ENCODE measurements at regions not wholly inside any gene's neighbourhood (a gene's known extent, or its start where the extent isn't known, plus 50 kb on each side); places are given as distances from the start of the nearest gene placed in this dataset.

DNA sequence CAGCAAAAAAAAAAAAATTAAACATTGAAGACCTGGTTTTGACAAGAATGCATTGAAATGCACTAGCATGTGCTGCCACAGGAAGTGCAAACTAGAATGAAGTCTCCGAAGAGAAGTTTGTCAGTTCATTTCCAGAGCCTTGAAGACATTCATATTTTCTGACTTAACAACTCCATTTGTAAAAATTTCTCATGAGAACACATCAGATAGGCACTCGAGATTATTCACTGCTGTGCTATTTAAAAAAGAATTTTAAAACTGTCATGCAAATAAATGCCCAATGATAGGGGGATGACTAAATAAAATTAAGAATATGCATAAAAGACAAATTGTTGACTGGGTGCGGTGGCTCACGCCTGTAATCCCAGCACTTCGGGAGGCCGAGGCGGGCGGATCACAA is 394.6 kb upstream of the JARID2 start:
- no peak overlapping the region for H3K27ac ChIP-seq (ENCODE audit: insufficient read depth, low read length)
- H3K4me3 ChIP-seq (replicated peaks in 1 of 4; ENCODE audit: control extremely low read depth in 1 of 4, insufficient read depth in 1 of 4, low read depth in 3 of 4, low read length in 4 of 4), result no peak overlapping the region
- TF ChIP-seq, protein P1, sequence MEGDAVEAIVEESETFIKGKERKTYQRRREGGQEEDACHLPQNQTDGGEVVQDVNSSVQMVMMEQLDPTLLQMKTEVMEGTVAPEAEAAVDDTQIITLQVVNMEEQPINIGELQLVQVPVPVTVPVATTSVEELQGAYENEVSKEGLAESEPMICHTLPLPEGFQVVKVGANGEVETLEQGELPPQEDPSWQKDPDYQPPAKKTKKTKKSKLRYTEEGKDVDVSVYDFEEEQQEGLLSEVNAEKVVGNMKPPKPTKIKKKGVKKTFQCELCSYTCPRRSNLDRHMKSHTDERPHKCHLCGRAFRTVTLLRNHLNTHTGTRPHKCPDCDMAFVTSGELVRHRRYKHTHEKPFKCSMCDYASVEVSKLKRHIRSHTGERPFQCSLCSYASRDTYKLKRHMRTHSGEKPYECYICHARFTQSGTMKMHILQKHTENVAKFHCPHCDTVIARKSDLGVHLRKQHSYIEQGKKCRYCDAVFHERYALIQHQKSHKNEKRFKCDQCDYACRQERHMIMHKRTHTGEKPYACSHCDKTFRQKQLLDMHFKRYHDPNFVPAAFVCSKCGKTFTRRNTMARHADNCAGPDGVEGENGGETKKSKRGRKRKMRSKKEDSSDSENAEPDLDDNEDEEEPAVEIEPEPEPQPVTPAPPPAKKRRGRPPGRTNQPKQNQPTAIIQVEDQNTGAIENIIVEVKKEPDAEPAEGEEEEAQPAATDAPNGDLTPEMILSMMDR (conservative IDR thresholded peaks at IDR 0.05 in 1 of 2, IDR thresholded peaks at IDR 0.05 in 1 of 2; ENCODE audit: low read depth in 1 of 2, low read length in 2 of 2), result no peak
- no peak for TF ChIP-seq EZH2 (IDR thresholded peaks at IDR 0.05; ENCODE audit: low read length, missing control alignments)
- H3K36me3 ChIP-seq (ENCODE audit: control insufficient read depth, insufficient read depth, low read length), result no peaks in the 10 kb centered on the region
- H3K9ac ChIP-seq (ENCODE audit: insufficient read depth, low read length), result no peak overlapping the region
- H3K4me1 ChIP-seq (ENCODE audit: control insufficient read depth, extremely low read depth, insufficient read depth, low read length), result no peaks in the 10 kb centered on the region
- no peaks in the 10 kb centered on the region for H3K9me3 ChIP-seq (ENCODE audit: control insufficient read depth, insufficient read depth, low read depth, low read length)
- no peaks in the 10 kb centered on the region for H3K79me2 ChIP-seq (ENCODE audit: control insufficient read depth, insufficient read depth, low read length)
- no peak overlapping the region for H2AFZ ChIP-seq (ENCODE audit: low read length)
- DNase-seq (ENCODE audit: low read depth in 2 of 2), result peak in 1 of 2 donors; percentile 60
- no peaks in the 10 kb centered on the region for H4K20me1 ChIP-seq (ENCODE audit: control insufficient read depth, extremely low read depth, insufficient read depth, low read length)
- H3K27me3 ChIP-seq (ENCODE audit: control insufficient read depth, insufficient read depth, low read length), result no peaks in the 10 kb centered on the region
- H3K4me2 ChIP-seq (ENCODE audit: extremely low read depth, insufficient read depth, low read length), result no peak overlapping the region

DNA sequence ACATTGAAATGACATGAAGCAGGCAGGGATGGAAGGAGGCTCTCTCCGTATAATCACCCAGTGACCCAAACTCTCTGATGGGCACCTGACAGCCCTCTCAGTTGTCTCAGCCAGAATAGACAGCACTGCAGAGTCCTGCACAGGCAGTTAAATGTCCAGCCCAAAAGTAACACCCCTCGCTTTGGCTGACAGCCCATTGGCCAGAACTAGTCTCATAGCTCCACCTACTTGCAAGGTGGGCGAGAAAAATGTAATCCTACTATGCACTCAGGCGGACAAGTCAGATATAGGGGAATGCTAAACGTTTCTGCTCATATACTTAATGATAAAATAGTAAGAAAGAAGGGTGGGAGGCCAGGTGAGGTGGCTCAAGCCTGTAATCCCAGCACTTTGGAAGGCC is 393.5 kb upstream of the JARID2 start:
- no peak for DNase-seq (ENCODE audit: low read depth in 2 of 2)
- Histone ChIP-seq H3K27me3 (ENCODE audit: control insufficient read depth, insufficient read depth, low read length) (no peaks in the 10 kb centered on the region), H4K20me1 (ENCODE audit: control insufficient read depth, extremely low read depth, insufficient read depth, low read length) (no peaks in the 10 kb centered on the region)

DNA sequence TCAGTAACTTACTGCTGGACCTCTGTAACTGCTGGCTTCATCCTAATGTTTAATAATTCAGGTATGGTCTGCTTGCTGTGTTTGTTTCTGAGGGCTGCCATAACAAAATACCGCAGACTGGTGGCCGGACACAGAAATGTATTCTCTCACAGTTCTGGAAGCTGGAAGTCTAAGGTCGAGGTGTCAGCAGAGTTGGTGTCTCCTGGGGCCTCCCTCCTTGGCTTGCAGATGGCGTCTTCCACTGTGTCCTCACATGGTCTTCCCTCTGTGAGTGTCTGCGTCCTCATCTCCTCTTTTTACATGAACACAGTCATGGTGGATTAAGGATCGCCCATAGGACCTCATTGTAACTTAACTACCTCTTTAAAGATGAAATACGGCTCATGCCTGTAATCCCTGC is 389.7 kb upstream of the JARID2 start:
- DNase-seq (ENCODE audit: low read depth in 2 of 2), result no peak
- Histone ChIP-seq H4K20me1 (ENCODE audit: control insufficient read depth, extremely low read depth, insufficient read depth, low read length) (no peaks in the 10 kb centered on the region), H3K9ac (ENCODE audit: insufficient read depth, low read length) (no peak overlapping the region), H3K27me3 (ENCODE audit: control insufficient read depth, insufficient read depth, low read length) (no peaks in the 10 kb centered on the region), H3K79me2 (ENCODE audit: control insufficient read depth, insufficient read depth, low read length) (no peaks in the 10 kb centered on the region), H3K4me2 (ENCODE audit: extremely low read depth, insufficient read depth, low read length) (no peak overlapping the region), H3K9me3 (ENCODE audit: control insufficient read depth, insufficient read depth, low read depth, low read length) (no peaks in the 10 kb centered on the region), H3K27ac (ENCODE audit: insufficient read depth, low read length) (no peak overlapping the region), H3K4me3 (replicated peaks in 1 of 4; ENCODE audit: control extremely low read depth in 1 of 4, insufficient read depth in 1 of 4, low read depth in 3 of 4, low read length in 4 of 4) (no peak overlapping the region), H3K36me3 (ENCODE audit: control insufficient read depth, insufficient read depth, low read length) (no peaks in the 10 kb centered on the region), H2AFZ (ENCODE audit: low read length) (no peak overlapping the region), H3K4me1 (ENCODE audit: control insufficient read depth, extremely low read depth, insufficient read depth, low read length) (no peaks in the 10 kb centered on the region)
- TF ChIP-seq, protein P1 (conservative IDR thresholded peaks at IDR 0.05 in 1 of 2, IDR thresholded peaks at IDR 0.05 in 1 of 2; ENCODE audit: low read depth in 1 of 2, low read length in 2 of 2), result no peak
- TF ChIP-seq EZH2 (IDR thresholded peaks at IDR 0.05; ENCODE audit: low read length, missing control alignments), result no peak

More for the DNA sequence above, 393.5 kb upstream of the JARID2 start:
- no peak overlapping the region for H3K4me3 ChIP-seq (replicated peaks in 1 of 4; ENCODE audit: control extremely low read depth in 1 of 4, insufficient read depth in 1 of 4, low read depth in 3 of 4, low read length in 4 of 4)
- TF ChIP-seq, protein P1 (conservative IDR thresholded peaks at IDR 0.05 in 1 of 2, IDR thresholded peaks at IDR 0.05 in 1 of 2; ENCODE audit: low read depth in 1 of 2, low read length in 2 of 2), result no peak
- no peak for TF ChIP-seq EZH2 (IDR thresholded peaks at IDR 0.05; ENCODE audit: low read length, missing control alignments)
- no peak overlapping the region for H3K27ac ChIP-seq (ENCODE audit: insufficient read depth, low read length)
- H3K9ac ChIP-seq (ENCODE audit: insufficient read depth, low read length), result no peak overlapping the region
- no peaks in the 10 kb centered on the region for H3K9me3 ChIP-seq (ENCODE audit: control insufficient read depth, insufficient read depth, low read depth, low read length)
- no peak overlapping the region for H3K4me2 ChIP-seq (ENCODE audit: extremely low read depth, insufficient read depth, low read length)
- H3K4me1 ChIP-seq (ENCODE audit: control insufficient read depth, extremely low read depth, insufficient read depth, low read length), result no peaks in the 10 kb centered on the region
- H3K79me2 ChIP-seq (ENCODE audit: control insufficient read depth, insufficient read depth, low read length), result no peaks in the 10 kb centered on the region
- H2AFZ ChIP-seq (ENCODE audit: low read length), result no peak overlapping the region
- no peaks in the 10 kb centered on the region for H3K36me3 ChIP-seq (ENCODE audit: control insufficient read depth, insufficient read depth, low read length)
